ENCODE measurements at regions not wholly inside any gene's neighbourhood (a gene's known extent, or its start where the extent isn't known, plus 50 kb on each side); places are given as distances from the start of the nearest gene placed in this dataset.

DNA sequence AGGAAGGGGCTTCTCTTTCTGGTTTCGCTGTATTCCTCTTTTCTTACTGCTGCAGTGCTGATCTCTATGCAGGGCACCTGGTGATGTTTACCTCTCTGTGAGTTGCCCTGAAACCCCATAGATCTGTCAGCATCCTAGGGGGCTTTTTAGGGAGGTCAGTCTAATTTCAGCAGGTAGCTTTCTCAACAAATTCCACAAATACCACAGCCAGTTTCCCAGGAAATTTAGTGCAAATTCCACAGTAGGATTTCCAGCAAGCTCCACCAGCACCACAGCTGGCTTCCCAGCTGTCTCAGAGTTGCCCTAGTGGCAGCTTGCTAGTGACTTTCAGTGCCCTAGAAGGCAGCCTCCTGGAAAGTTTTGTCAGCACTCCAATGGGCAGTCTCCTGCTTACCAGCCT lies 379.1 kb upstream of the SMC2 start:
- no peak for TF ChIP-seq EZH2 (conservative IDR thresholded peaks at IDR 0.05; ENCODE audit: low read depth, low read length)
- TF ChIP-seq EED (CRISPR knock-in tag; IDR thresholded peaks at IDR 0.05): no peak
- TF ChIP-seq FOXM1 (CRISPR knock-in tag; IDR thresholded peaks at IDR 0.05): no peak
- TF ChIP-seq, protein P1, sequence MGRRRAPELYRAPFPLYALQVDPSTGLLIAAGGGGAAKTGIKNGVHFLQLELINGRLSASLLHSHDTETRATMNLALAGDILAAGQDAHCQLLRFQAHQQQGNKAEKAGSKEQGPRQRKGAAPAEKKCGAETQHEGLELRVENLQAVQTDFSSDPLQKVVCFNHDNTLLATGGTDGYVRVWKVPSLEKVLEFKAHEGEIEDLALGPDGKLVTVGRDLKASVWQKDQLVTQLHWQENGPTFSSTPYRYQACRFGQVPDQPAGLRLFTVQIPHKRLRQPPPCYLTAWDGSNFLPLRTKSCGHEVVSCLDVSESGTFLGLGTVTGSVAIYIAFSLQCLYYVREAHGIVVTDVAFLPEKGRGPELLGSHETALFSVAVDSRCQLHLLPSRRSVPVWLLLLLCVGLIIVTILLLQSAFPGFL (CRISPR knock-in tag; IDR thresholded peaks at IDR 0.05): no peak
- no peak for TF ChIP-seq GTF2F1 (IDR thresholded peaks at IDR 0.05; ENCODE audit: low read length)
- TF ChIP-seq ZNF326 (CRISPR knock-in tag; IDR thresholded peaks at IDR 0.05; ENCODE audit: borderline replicate concordance): no peak
- no peak for TF ChIP-seq CBX5 (CRISPR knock-in tag; IDR thresholded peaks at IDR 0.05; ENCODE audit: borderline replicate concordance)
- TF ChIP-seq ZFP36L1 (CRISPR knock-in tag; IDR thresholded peaks at IDR 0.05): no peak
- TF ChIP-seq, protein P2, sequence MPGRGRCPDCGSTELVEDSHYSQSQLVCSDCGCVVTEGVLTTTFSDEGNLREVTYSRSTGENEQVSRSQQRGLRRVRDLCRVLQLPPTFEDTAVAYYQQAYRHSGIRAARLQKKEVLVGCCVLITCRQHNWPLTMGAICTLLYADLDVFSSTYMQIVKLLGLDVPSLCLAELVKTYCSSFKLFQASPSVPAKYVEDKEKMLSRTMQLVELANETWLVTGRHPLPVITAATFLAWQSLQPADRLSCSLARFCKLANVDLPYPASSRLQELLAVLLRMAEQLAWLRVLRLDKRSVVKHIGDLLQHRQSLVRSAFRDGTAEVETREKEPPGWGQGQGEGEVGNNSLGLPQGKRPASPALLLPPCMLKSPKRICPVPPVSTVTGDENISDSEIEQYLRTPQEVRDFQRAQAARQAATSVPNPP (CRISPR knock-in tag; IDR thresholded peaks at IDR 0.05): no peak
- TF ChIP-seq RFXAP (CRISPR knock-in tag; IDR thresholded peaks at IDR 0.05; ENCODE audit: borderline replicate concordance): no peak
- no peak for TF ChIP-seq HCFC1 (IDR thresholded peaks at IDR 0.05; ENCODE audit: low read depth, low read length)
- TF ChIP-seq, protein P3, sequence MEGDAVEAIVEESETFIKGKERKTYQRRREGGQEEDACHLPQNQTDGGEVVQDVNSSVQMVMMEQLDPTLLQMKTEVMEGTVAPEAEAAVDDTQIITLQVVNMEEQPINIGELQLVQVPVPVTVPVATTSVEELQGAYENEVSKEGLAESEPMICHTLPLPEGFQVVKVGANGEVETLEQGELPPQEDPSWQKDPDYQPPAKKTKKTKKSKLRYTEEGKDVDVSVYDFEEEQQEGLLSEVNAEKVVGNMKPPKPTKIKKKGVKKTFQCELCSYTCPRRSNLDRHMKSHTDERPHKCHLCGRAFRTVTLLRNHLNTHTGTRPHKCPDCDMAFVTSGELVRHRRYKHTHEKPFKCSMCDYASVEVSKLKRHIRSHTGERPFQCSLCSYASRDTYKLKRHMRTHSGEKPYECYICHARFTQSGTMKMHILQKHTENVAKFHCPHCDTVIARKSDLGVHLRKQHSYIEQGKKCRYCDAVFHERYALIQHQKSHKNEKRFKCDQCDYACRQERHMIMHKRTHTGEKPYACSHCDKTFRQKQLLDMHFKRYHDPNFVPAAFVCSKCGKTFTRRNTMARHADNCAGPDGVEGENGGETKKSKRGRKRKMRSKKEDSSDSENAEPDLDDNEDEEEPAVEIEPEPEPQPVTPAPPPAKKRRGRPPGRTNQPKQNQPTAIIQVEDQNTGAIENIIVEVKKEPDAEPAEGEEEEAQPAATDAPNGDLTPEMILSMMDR (CRISPR knock-in tag; IDR thresholded peaks at IDR 0.05): no peak
- TF ChIP-seq, protein P4, sequence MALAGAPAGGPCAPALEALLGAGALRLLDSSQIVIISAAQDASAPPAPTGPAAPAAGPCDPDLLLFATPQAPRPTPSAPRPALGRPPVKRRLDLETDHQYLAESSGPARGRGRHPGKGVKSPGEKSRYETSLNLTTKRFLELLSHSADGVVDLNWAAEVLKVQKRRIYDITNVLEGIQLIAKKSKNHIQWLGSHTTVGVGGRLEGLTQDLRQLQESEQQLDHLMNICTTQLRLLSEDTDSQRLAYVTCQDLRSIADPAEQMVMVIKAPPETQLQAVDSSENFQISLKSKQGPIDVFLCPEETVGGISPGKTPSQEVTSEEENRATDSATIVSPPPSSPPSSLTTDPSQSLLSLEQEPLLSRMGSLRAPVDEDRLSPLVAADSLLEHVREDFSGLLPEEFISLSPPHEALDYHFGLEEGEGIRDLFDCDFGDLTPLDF (CRISPR knock-in tag; IDR thresholded peaks at IDR 0.05): no peak
